ENCODE measurements at regions not wholly inside any gene's neighbourhood (a gene's known extent, or its start where the extent isn't known, plus 50 kb on each side); places are given as distances from the start of the nearest gene placed in this dataset.

- POLR2A ChIA-PET (ENCODE audit: partially characterized antibody), result no interaction called here
- Histone ChIP-seq H3K4me2 (ENCODE audit: insufficient read depth in 1 of 2, low read depth in 2 of 2, low read length in 2 of 2) (no peak overlapping the region), H3K23ac (ENCODE audit: insufficient read length) (no peak overlapping the region), H4K8ac (ENCODE audit: extremely low read depth, insufficient read depth, low read length) (no peak overlapping the region), H3K18ac (ENCODE audit: extremely low read depth, low read length) (no peak overlapping the region), H3K79me2 (ENCODE audit: control insufficient read depth in 1 of 2, insufficient read depth in 2 of 2, low read length in 2 of 2) (no peaks in the 10 kb centered on the region), H2BK20ac (ENCODE audit: low read length) (no peak overlapping the region), H2AK5ac (ENCODE audit: low read depth, low read length) (no peak overlapping the region), H3K56ac (replicated peaks; ENCODE audit: insufficient read length, low read depth, low read length) (no peak overlapping the region), H3K4me1 (replicated peaks in 1 of 4; ENCODE audit: control insufficient read depth in 3 of 4, insufficient read depth in 4 of 4, low read length in 3 of 4) (no peaks in the 10 kb centered on the region), H2BK12ac (ENCODE audit: low read depth, low read length) (no peak overlapping the region), H3K9me3 (ENCODE audit: insufficient read depth in 2 of 2, low read depth in 1 of 2, low read length in 1 of 2) (no peaks in the 10 kb centered on the region), H4K20me1 (replicated peaks in 1 of 2; ENCODE audit: control insufficient read depth in 1 of 2, insufficient read depth in 2 of 2, low read length in 2 of 2) (no peaks in the 10 kb centered on the region), H4K91ac (replicated peaks; ENCODE audit: insufficient read length, low read length) (no peak overlapping the region), H2AFZ (ENCODE audit: low read length) (no peak overlapping the region), H3K36me3 (ENCODE audit: control insufficient read depth in 2 of 4, insufficient read depth in 4 of 4, low read length in 3 of 4) (no peaks in the 10 kb centered on the region), H3K4me3 (ENCODE audit: extremely low read depth in 1 of 4, insufficient read depth in 2 of 4, low read depth in 3 of 4, low read length in 4 of 4) (no peak overlapping the region), H2BK5ac (ENCODE audit: low read depth, low read length) (no peak overlapping the region), H3K79me1 (ENCODE audit: low read depth, low read length) (no peaks in the 10 kb centered on the region), H3K14ac (ENCODE audit: insufficient read length) (no peak overlapping the region), H3K4ac (replicated peaks; ENCODE audit: insufficient read length, low read depth, low read length) (no peak overlapping the region), H3K23me2 (ENCODE audit: low read depth, low read length) (no peaks in the 10 kb centered on the region), H2BK15ac (ENCODE audit: low read length) (no peak overlapping the region), H3K27me3 (replicated peaks in 1 of 4; ENCODE audit: control insufficient read depth in 3 of 4, extremely low read depth in 1 of 4, insufficient read depth in 3 of 4, low read length in 3 of 4) (no peaks in the 10 kb centered on the region), H3K9ac (replicated peaks in 1 of 4; ENCODE audit: extremely low read depth in 1 of 4, low read depth in 3 of 4, low read length in 3 of 4) (no peak overlapping the region), H3K27ac (ENCODE audit: low read depth, low read length) (no peak overlapping the region), H2BK120ac (replicated peaks; ENCODE audit: low read depth, low read length) (no peak overlapping the region), H4K5ac (ENCODE audit: insufficient read length, low read depth, low read length) (no peak overlapping the region)
- WGBS, 2 experiments (ENCODE audit: extremely low coverage in 1 of 2, insufficient coverage in 1 of 2, insufficient read length in 1 of 2, insufficient replicate concordance in 2 of 2, low coverage in 1 of 2, low lambda C conversion rate in 2 of 2, missing lambda C conversion rate in 1 of 2), result 88% methylated on average over 4 of the region's 4 CpGs; no CpG with 5 or more reads in 1 of the 2 experiments
- FAIRE-seq (no peak), DNase-seq (ENCODE audit: low read depth in 1 of 2, low spot score in 2 of 2) (no peak)
- CTCF ChIA-PET (ENCODE audit: partially characterized antibody), result interaction anchor here (1.0 to 1.9 kb wide), 4 partner anchors 12 to 110 kb away, joined by 3 to 7 read pairs (median 5); no protein-coding TSS in a partner anchor
- no peak for TF ChIP-seq ATF3 (IDR thresholded peaks at IDR 0.05; ENCODE audit: insufficient read depth, low read depth, low read length)
- no peak for TF ChIP-seq MAX (IDR thresholded peaks at IDR 0.05)
- TF ChIP-seq CHD2 (IDR thresholded peaks at IDR 0.05; ENCODE audit: low read length), result no peak
- no peak for TF ChIP-seq BCL11A (IDR thresholded peaks at IDR 0.05; ENCODE audit: low read depth in 2 of 2, low read length in 2 of 2)
- TF ChIP-seq RXRA (IDR thresholded peaks at IDR 0.05; ENCODE audit: insufficient read depth, low read depth, low read length), result no peak
- no peak for TF ChIP-seq KDM4A (IDR thresholded peaks at IDR 0.05; ENCODE audit: low read depth, low read length, severe bottlenecking)
- no peak for TF ChIP-seq USF2 (IDR thresholded peaks at IDR 0.05; ENCODE audit: low read length)
- no peak for TF ChIP-seq SP1 (IDR thresholded peaks at IDR 0.05; ENCODE audit: low read depth, low read length)
- TF ChIP-seq CREB1 (IDR thresholded peaks at IDR 0.05), result no peak
- no peak for TF ChIP-seq EP300 (IDR thresholded peaks at IDR 0.05; ENCODE audit: borderline replicate concordance in 1 of 2, low read depth in 2 of 2, low read length in 2 of 2)
- TF ChIP-seq KDM5A (IDR thresholded peaks at IDR 0.05; ENCODE audit: low read length), result no peak
- no peak for TF ChIP-seq KDM1A (IDR thresholded peaks at IDR 0.05; ENCODE audit: borderline replicate concordance, low read length)
- no peak for TF ChIP-seq NANOG (IDR thresholded peaks at IDR 0.05; ENCODE audit: insufficient read depth, low read depth, low read length, poor library complexity, severe bottlenecking)
Observed at GRCh38 chr12:54708826-54709225, 60.7 kb upstream of the DCD start.
